GM12864 (cell line): ENCODE measurements at regions not wholly inside any gene's neighbourhood (a gene's known extent, or its start where the extent isn't known, plus 50 kb on each side); places are given as distances from the start of the nearest gene placed in this dataset.

Experiments
- DNase-seq: peaks from one replicate; pipeline ENCODE4 v3.0.0-alpha.2; 2011; ENCODE audit warnings: low read depth
- H3K4me3 ChIP-seq: 2 replicates; pipeline ENCODE4 v1.5.1; 2011; ENCODE audit warnings: mild to moderate bottlenecking, low read depth, low read length, control low read depth
- TF ChIP-seq, protein P1 (sequence below): IDR thresholded peaks from 2 replicates; pipeline ENCODE4 v1.5.1; 2011; ENCODE audit warnings: low read depth, mild to moderate bottlenecking, moderate library complexity, low read length, control low read depth, inconsistent platforms; ENCODE audit errors: missing control alignments

GRCh38 chr18:60754413-60755009 is 381.9 kb upstream of the MC4R start:
- no peak for DNase-seq
- TF ChIP-seq, protein P1, sequence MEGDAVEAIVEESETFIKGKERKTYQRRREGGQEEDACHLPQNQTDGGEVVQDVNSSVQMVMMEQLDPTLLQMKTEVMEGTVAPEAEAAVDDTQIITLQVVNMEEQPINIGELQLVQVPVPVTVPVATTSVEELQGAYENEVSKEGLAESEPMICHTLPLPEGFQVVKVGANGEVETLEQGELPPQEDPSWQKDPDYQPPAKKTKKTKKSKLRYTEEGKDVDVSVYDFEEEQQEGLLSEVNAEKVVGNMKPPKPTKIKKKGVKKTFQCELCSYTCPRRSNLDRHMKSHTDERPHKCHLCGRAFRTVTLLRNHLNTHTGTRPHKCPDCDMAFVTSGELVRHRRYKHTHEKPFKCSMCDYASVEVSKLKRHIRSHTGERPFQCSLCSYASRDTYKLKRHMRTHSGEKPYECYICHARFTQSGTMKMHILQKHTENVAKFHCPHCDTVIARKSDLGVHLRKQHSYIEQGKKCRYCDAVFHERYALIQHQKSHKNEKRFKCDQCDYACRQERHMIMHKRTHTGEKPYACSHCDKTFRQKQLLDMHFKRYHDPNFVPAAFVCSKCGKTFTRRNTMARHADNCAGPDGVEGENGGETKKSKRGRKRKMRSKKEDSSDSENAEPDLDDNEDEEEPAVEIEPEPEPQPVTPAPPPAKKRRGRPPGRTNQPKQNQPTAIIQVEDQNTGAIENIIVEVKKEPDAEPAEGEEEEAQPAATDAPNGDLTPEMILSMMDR = no peak
- no peak overlapping the region for H3K4me3 ChIP-seq

GRCh38 chr18:60755134-60755533 is 382.6 kb upstream of the MC4R start:
- TF ChIP-seq, protein P1 = no peak
- no peak for DNase-seq
- no peak overlapping the region for H3K4me3 ChIP-seq

- no peak for DNase-seq
- TF ChIP-seq, protein P1 = no peak
- no peak overlapping the region for H3K4me3 ChIP-seq
Observed at GRCh38 chr18:60775978-60776377, 403.4 kb upstream of the MC4R start.

DNA sequence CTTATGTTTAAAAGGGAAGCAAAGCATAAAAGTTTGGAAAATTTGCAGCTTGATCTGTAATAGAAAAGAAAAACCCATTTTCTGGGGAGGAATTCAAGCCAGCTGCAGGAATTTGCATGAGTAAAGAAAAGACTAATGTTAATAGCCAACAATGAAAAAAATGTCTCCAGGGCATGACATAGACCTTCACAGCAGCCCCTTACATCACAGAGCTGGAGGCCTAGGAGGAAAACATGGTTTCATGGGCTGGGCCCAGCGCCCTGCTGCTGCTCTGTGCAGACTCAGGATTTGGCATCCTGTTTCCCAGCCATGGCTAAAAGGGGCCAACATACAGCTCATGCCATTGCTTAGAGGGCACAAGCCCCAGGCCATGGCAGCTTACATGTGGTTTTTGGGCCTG is 411.6 kb upstream of the MC4R start:
- DNase-seq = no peak
- TF ChIP-seq, protein P1 = no peak
- no peak overlapping the region for H3K4me3 ChIP-seq

GRCh38 chr18:60794802-60795201 is 422.2 kb upstream of the MC4R start:
- H3K4me3 ChIP-seq = no peak overlapping the region
- DNase-seq = no peak
- TF ChIP-seq, protein P1 = no peak

DNA sequence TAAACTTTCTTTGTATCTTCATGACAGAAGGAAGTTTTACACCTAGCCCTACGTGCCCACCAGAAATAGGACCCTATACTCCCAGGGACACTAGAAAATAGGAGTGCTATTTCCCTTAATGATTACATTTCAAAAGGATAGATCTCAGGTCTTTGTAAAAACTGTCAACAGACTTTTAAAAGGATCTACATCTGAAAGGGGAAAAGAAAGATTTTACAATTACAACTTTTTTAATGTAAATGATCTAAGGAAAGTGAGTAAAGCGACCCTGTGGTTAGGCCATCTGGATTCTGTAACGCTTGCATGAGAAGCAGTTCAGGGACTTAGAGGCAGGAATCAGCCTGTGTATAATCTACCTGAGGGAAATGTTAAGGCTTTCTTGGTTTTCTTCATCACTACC is 431.8 kb upstream of the MC4R start:
- TF ChIP-seq, protein P1 = no peak
- no peak overlapping the region for H3K4me3 ChIP-seq
- DNase-seq = no peak

GRCh38 chr18:60809937-60810336 is 437.4 kb upstream of the MC4R start:
- no peak overlapping the region for H3K4me3 ChIP-seq
- TF ChIP-seq, protein P1 = no peak
- DNase-seq = no peak
